GM12878 (cell line): ENCODE measurements at regions not wholly inside any gene's neighbourhood (a gene's known extent, or its start where the extent isn't known, plus 50 kb on each side); places are given as distances from the start of the nearest gene placed in this dataset.

Source experiments
- ATAC-seq: fragments of 200-7000 bp; cut with Tn5 transposase; 3 replicates; pipeline ENCODE4 v1.9.1; 2020; ENCODE audit warnings: mild to moderate bottlenecking, moderate library complexity
- BruUV-seq: library from RNA; stranded (reverse); fragments of 400-500 nt; replicated peaks from 2 replicates; lab custom pipeline; 2021; lab: Mats Ljungman, UMichigan
- CTCF ChIA-PET: fragments of 300-600 bp; sonication (Branson Sonifier 250); formaldehyde crosslinking; extraction: SDS; loops from one replicate; lab custom pipeline; 2021; ENCODE audit warnings: inconsistent platforms; lab: Yijun Ruan, JAX
- POLR2A ChIA-PET: fragments of 350-600 bp; formaldehyde crosslinking; extraction: SDS; loops from one replicate; lab custom pipeline; 2021; ENCODE audit warnings: inconsistent platforms; lab: Charles Lee
- RAD21 ChIA-PET: fragments of 300-600 bp; sonication (Branson Sonifier 250); formaldehyde crosslinking; loops from one replicate; lab custom pipeline; 2023; ENCODE audit warnings: antibody characterized with exemption; ENCODE audit not compliant: unreplicated experiment; lab: Charles Lee
- SMC1A ChIA-PET: fragments of 300-600 bp; sonication (Branson Sonifier 250); formaldehyde crosslinking; loops from one replicate; lab custom pipeline; 2023; ENCODE audit not compliant: unreplicated experiment, uncharacterized antibody; lab: Charles Lee
- DNase-seq: peaks from one replicate; pipeline ENCODE4 v3.0.0-alpha.2; 2011; ENCODE audit warnings: low read depth, low spot score
- FAIRE-seq: peaks from 3 replicates; lab custom pipeline; 2011; peaks lifted over from hg19 to GRCh38; lab: Jason Lieb, UNC
- H2AFZ ChIP-seq: 2 replicates; pipeline ENCODE4 v1.6.0; 2011; ENCODE audit warnings: low read depth, low read length, control low read depth; ENCODE audit not compliant: control insufficient read depth
- H3K27ac ChIP-seq: 2 replicates; pipeline ENCODE4 v1.5.1; 2011; ENCODE audit warnings: control low read depth; ENCODE audit not compliant: control insufficient read depth, insufficient read depth
- H3K27me3 ChIP-seq, 2 experiments: replicated peaks in 1 of 2; 2 replicates each; pipeline versions ENCODE4 v1.6.0 to v1.6.1; 2011; ENCODE audit warnings: low read length in 1 of 2; ENCODE audit not compliant: control insufficient read depth in 2 of 2, insufficient read depth in 2 of 2
- H3K36me3 ChIP-seq, 2 experiments: 2 replicates each; pipeline ENCODE4 v1.5.1; 2011; ENCODE audit warnings: low read length in 1 of 2; ENCODE audit not compliant: control insufficient read depth in 2 of 2, insufficient read depth in 2 of 2
- H3K4me1 ChIP-seq: 2 replicates; pipeline ENCODE4 v1.6.1; 2011; ENCODE audit warnings: mild to moderate bottlenecking, low read length, moderate library complexity, mixed read lengths; ENCODE audit not compliant: control insufficient read depth, insufficient read depth
- H3K4me2 ChIP-seq: 2 replicates; pipeline ENCODE4 v1.6.0; 2011; ENCODE audit warnings: control low read depth; ENCODE audit not compliant: control insufficient read depth, insufficient read depth
- H3K4me3 ChIP-seq: fragments of 200-600 bp; sonication (generic); 2 replicates; pipeline ENCODE4 v1.5.1; 2016
- H3K79me2 ChIP-seq: 2 replicates; pipeline ENCODE4 v1.6.0; 2011; ENCODE audit warnings: low read length; ENCODE audit not compliant: control insufficient read depth, insufficient read depth
- H3K9ac ChIP-seq: 2 replicates; pipeline ENCODE4 v1.8.0; 2011; ENCODE audit warnings: low read length, control low read depth, mixed read lengths; ENCODE audit not compliant: control insufficient read depth, insufficient read depth
- H3K9me3 ChIP-seq: replicated peaks from 3 replicates; pipeline ENCODE4 v1.5.1; 2011; ENCODE audit warnings: mild to moderate bottlenecking, low read length; ENCODE audit not compliant: control insufficient read depth, insufficient read depth
- H4K20me1 ChIP-seq: 2 replicates; pipeline ENCODE4 v1.6.0; 2011; ENCODE audit not compliant: control insufficient read depth, insufficient read depth
- ATF7 ChIP-seq: fragments of 450-650 bp; IDR thresholded peaks from 2 replicates; pipeline ENCODE4 v1.6.1; 2016; ENCODE audit warnings: low read depth, mild to moderate bottlenecking
- BRCA1 ChIP-seq: IDR thresholded peaks from 2 replicates; pipeline ENCODE4 v1.6.1; 2011; ENCODE audit warnings: low read depth, low read length, improper control_type of control experiment
- CUX1 ChIP-seq: IDR thresholded peaks from 2 replicates; pipeline ENCODE4 v1.6.1; 2012; ENCODE audit warnings: improper control_type of control experiment, low read depth, low read length; ENCODE audit not compliant: insufficient replicate concordance
- E2F4 ChIP-seq: IDR thresholded peaks from 2 replicates; pipeline ENCODE4 v1.6.1; 2012; ENCODE audit warnings: low read depth, low read length, improper control_type of control experiment
- HDAC2 ChIP-seq: fragments of 200-600 bp; sonication (generic); IDR thresholded peaks from 2 replicates; pipeline ENCODE4 v1.6.1; 2017
- JUNB ChIP-seq: IDR thresholded peaks from 2 replicates; pipeline ENCODE4 v1.6.1; 2016; ENCODE audit warnings: antibody characterized with exemption, mild to moderate bottlenecking
- KLF5 ChIP-seq: fragments of 450-650 bp; IDR thresholded peaks from 2 replicates; pipeline ENCODE4 v1.6.1; 2014; ENCODE audit warnings: mild to moderate bottlenecking; ENCODE audit not compliant: partially characterized antibody
- MEF2A ChIP-seq: IDR thresholded peaks from 2 replicates; pipeline ENCODE4 v1.6.1; 2011; ENCODE audit warnings: low read depth, mild to moderate bottlenecking, low read length, moderate library complexity; ENCODE audit not compliant: insufficient read depth
- NR2C2 ChIP-seq: IDR thresholded peaks from 2 replicates; pipeline ENCODE4 v1.6.1; 2011; ENCODE audit warnings: borderline replicate concordance, low read depth; ENCODE audit not compliant: control insufficient read depth, insufficient read length
- NR2F1 ChIP-seq: fragments of 450-650 bp; conservative IDR thresholded peaks from 2 replicates; pipeline ENCODE4 v1.6.1; 2017; ENCODE audit warnings: mild to moderate bottlenecking
- RFX5 ChIP-seq: IDR thresholded peaks from 2 replicates; pipeline ENCODE4 v1.6.1; 2011; ENCODE audit warnings: low read depth, low read length, improper control_type of control experiment
- SPI1 ChIP-seq: IDR thresholded peaks from 2 replicates; pipeline ENCODE4 v1.6.1; 2011; ENCODE audit warnings: low read depth, mild to moderate bottlenecking, low read length, moderate library complexity, borderline replicate concordance; ENCODE audit not compliant: insufficient read depth
- SREBF1 ChIP-seq: IDR thresholded peaks from 2 replicates; pipeline ENCODE4 v1.6.1; 2012; ENCODE audit warnings: mild to moderate bottlenecking, low read length
- WGBS: methylation state at CpG from one replicate; pipeline ENCODE4 v1.1.6; 2016; ENCODE audit warnings: low lambda C conversion rate; ENCODE audit not compliant: insufficient replicate concordance, insufficient coverage; ENCODE audit errors: missing lambda C conversion rate; 5-methylcytosine and 5-hydroxymethylcytosine counted together
- in situ Hi-C: fragments of 300-500 bp; cut with MboI; formaldehyde crosslinking; loops from 9 replicates; pipeline ENCODE4 v1.14.3; 2018; ENCODE audit warnings: mixed read lengths
- intact Hi-C: fragments of 100-400 bp; cut with micrococcal nuclease; formaldehyde crosslinking; loops from one replicate; pipeline ENCODE4 v1.14.2; 2022; ENCODE audit not compliant: unreplicated experiment
- TF ChIP-seq, protein P1 (sequence below): fragments of 450-650 bp; formaldehyde crosslinking; IDR thresholded peaks from 2 replicates; pipeline ENCODE4 v1.5.0; 2022; ENCODE audit warnings: mild to moderate bottlenecking, missing genetic modification characterization

- TF ChIP-seq CUX1 (no peak), JUNB (no peak), RFX5 (no peak), SPI1 (no peak)
Measured at GRCh38 chr11:13221722-13222121, 55.9 kb upstream of the BMAL1 start (continued).

GRCh38 chr11:13222285-13222684 lies 55.3 kb upstream of the BMAL1 start:
- WGBS: 89% methylated on average over 3 of the region's 3 CpGs
- no peaks in the 10 kb centered on the region for H3K79me2 ChIP-seq
- H3K4me1 ChIP-seq: no peaks in the 10 kb centered on the region
- TF ChIP-seq RFX5: no peak
- TF ChIP-seq BRCA1: no peak
- TF ChIP-seq, protein P1, sequence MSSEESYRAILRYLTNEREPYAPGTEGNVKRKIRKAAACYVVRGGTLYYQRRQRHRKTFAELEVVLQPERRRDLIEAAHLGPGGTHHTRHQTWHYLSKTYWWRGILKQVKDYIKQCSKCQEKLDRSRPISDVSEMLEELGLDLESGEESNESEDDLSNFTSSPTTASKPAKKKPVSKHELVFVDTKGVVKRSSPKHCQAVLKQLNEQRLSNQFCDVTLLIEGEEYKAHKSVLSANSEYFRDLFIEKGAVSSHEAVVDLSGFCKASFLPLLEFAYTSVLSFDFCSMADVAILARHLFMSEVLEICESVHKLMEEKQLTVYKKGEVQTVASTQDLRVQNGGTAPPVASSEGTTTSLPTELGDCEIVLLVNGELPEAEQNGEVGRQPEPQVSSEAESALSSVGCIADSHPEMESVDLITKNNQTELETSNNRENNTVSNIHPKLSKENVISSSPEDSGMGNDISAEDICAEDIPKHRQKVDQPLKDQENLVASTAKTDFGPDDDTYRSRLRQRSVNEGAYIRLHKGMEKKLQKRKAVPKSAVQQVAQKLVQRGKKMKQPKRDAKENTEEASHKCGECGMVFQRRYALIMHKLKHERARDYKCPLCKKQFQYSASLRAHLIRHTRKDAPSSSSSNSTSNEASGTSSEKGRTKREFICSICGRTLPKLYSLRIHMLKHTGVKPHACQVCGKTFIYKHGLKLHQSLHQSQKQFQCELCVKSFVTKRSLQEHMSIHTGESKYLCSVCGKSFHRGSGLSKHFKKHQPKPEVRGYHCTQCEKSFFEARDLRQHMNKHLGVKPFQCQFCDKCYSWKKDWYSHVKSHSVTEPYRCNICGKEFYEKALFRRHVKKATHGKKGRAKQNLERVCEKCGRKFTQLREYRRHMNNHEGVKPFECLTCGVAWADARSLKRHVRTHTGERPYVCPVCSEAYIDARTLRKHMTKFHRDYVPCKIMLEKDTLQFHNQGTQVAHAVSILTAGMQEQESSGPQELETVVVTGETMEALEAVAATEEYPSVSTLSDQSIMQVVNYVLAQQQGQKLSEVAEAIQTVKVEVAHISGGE (CRISPR knock-in tag): no peak
- no peak for TF ChIP-seq E2F4
- no peak for TF ChIP-seq NR2F1
- TF ChIP-seq HDAC2: no peak
- no peak for TF ChIP-seq KLF5
- no peak for TF ChIP-seq MEF2A
- no peak for TF ChIP-seq SREBF1
- TF ChIP-seq ATF7: no peak
- no peak for TF ChIP-seq NR2C2
- TF ChIP-seq, all 136 proteins: peak for 0
- intact Hi-C loops: no loop called here
- ChIA-PET SMC1A (no interaction called here), POLR2A (no interaction called here), RAD21 (interaction anchor here (0.5 kb wide), 1 partner anchor 261 kb away, joined by 3 read pairs; no protein-coding TSS in a partner anchor), CTCF (interaction anchor here (1.3 to 1.5 kb wide), 2 partner anchors 10 to 17 kb away, joined by 4 read pairs; no protein-coding TSS in a partner anchor)
- ATAC-seq: no peak
- BruUV-seq: no TSS peak
- no peak overlapping the region for H3K27ac ChIP-seq
- no peak for FAIRE-seq
- no peak overlapping the region for H3K4me3 ChIP-seq
- H3K36me3 ChIP-seq: no peaks in the 10 kb centered on the region
- DNase-seq: no peak
- H3K4me2 ChIP-seq: no peak overlapping the region
- no peaks in the 10 kb centered on the region for H4K20me1 ChIP-seq
- H3K9me3 ChIP-seq: no peaks in the 10 kb centered on the region
- H3K27me3 ChIP-seq: no peaks in the 10 kb centered on the region; a peak in 1 of 4 replicates
- in situ Hi-C loops: no loop called here
- H3K9ac ChIP-seq: no peak overlapping the region
- H2AFZ ChIP-seq: no peak overlapping the region
